ENCODE measurements at regions not wholly inside any gene's neighbourhood (a gene's known extent, or its start where the extent isn't known, plus 50 kb on each side); places are given as distances from the start of the nearest gene placed in this dataset.

DNA sequence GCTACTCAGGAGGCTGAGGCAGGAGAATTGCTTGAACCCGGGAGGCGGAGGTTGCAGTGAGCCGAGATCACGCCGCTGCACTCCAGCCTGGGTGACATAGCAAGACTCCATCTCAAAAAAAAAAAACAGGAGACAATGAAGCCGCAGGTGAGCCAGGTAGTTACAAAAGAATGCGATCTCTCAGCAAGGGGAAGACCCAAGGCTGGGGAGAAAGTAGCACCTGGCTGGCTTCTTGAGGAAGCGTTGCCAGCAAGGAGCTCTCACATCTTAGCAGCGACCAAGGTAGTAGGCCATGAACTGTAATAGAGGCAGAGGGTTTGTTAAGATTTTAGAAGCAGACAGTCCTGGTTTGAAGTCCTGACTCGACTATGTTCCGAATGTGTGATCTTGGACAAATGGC lies 175.0 kb downstream of the AIPL1 start:
- TF ChIP-seq SNAI2 (CRISPR knock-in tag; IDR thresholded peaks at IDR 0.05) (no peak), OSR1 (CRISPR knock-in tag; IDR thresholded peaks at IDR 0.05) (no peak), CSDC2 (CRISPR knock-in tag; IDR thresholded peaks at IDR 0.05) (no peak), BACH2 (CRISPR knock-in tag; IDR thresholded peaks at IDR 0.05; ENCODE audit: borderline replicate concordance) (no peak)

Measured in SK-N-SH treated with all-trans-retinoic acid at 6 μM for 48 hours (cell line).